HG02943 (cell line): ENCODE measurements at regions not wholly inside any gene's neighbourhood (a gene's known extent, or its start where the extent isn't known, plus 50 kb on each side); places are given as distances from the start of the nearest gene placed in this dataset.

ENCODE experiments used
- ATAC-seq: cut with Tn5 transposase; IDR thresholded peaks from one replicate; pipeline ENCODE4 v1.9.1; 2021; ENCODE audit warnings: mild to moderate bottlenecking, low read depth, moderate library complexity; ENCODE audit not compliant: unreplicated experiment

GRCh38 chr21:41110664-41111063, 57.3 kb upstream of the BACE2 start:
- ATAC-seq: no peak

DNA sequence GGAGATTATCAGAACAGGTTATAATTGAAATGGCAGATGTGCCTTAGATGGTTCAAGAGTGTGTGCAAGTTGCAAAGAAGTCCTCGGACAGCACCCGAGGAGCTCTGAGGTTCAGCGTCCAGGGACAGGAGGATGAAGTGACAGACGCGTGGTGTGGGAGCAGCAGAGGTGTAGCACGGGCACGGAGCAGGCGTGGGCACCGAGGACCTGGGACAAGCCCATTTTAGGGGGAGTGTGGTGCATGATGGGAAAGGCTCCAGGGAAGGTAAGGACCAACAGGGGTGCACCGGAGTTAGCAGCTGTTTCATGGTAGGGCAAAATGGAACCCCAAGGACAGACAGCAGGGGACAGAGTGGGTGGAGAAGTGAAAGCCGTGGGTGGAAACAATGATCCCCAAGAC, 56.3 kb upstream of the BACE2 start:
- ATAC-seq: no peak

DNA sequence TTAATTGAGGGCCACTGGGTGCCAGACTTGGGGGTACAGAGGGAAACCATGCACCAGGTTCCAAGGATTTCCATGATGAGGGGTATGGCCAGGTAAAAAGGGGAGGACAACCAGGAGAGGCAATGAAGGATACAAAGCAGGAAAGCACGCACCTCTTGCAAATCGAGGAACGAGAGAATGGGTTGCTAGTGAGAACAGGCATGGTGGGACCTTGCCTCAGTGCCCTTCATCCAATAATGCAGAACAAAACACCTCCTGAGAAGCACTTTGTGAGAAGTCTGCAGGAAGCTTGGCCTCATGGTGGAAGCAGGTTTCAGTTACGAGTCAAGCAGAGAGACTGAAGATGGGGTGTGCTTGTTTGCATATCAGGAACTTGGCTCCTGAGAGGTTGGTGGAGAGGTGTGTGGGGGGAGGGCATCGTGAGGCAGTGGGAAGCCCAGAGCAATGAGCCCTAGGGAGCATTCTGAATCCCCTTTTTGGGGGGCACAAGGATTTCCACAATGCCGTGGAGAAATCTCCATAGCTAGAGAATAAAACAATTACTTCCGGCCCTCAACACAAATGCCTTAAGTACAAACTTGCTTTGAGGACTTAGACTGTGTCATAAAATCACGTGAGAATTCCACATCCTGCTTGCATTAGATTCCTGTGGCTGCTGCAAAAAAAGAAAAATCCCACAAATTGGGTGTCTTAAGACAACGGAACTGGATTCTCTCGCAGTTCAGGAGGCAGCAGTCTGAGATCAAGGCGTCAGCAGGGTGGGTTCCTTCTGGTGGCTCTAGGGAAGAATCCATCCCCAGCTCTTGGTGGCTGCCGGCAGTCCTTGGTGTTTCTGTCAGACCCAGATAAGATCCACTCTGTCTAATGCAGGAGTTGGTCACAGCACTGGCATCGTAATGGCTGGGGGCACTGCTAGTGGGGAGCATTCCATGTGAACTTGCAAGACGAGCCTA, 54.9 kb upstream of the BACE2 start:
- no peak for ATAC-seq

DNA sequence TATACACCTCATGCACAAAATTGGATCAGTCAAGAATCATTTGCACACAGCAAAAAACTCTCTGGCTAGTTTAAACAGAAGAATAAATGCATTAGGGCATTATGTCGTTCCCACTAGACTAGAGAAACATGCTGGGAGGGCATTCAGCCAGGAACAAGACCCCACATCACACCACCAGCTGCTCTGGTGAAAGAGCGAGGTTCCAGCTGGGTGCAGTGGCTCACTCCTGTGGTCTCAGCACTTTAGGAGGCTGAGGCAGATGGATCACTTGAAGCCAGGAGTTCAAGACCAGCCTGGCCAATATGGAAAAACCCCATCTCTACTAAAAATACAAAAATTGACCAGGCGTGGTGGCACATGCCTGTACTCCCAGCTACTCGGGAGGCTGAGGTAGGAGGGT, 52.1 kb upstream of the BACE2 start:
- no peak for ATAC-seq
